IMR-90 (cell line): ENCODE measurements at regions not wholly inside any gene's neighbourhood (a gene's known extent, or its start where the extent isn't known, plus 50 kb on each side); places are given as distances from the start of the nearest gene placed in this dataset.

ENCODE experiments used
- ATAC-seq: fragments of 200-7000 bp; cut with Tn5 transposase; 2 replicates; pipeline ENCODE4 v1.9.1; 2020; ENCODE audit warnings: low read depth, mild to moderate bottlenecking, moderate library complexity
- BruUV-seq: library from RNA; stranded (reverse); fragments of 400-500 nt; replicated peaks from 2 replicates; lab custom pipeline; 2021; lab: Mats Ljungman, UMichigan
- CTCF ChIA-PET: fragments of 300-600 bp; formaldehyde crosslinking; extraction: SDS; loops from one replicate; lab custom pipeline; 2021; ENCODE audit warnings: antibody characterized with exemption; lab: Yijun Ruan, JAX
- POLR2A ChIA-PET: fragments of 300-600 bp; sonication (Branson Sonifier 250); formaldehyde crosslinking; loops from one replicate; lab custom pipeline; 2022; ENCODE audit warnings: antibody characterized with exemption; ENCODE audit not compliant: unreplicated experiment; lab: Charles Lee
- DNase-seq: peaks from one replicate; pipeline ENCODE4 v3.0.0; 2013
- H2AFZ ChIP-seq: replicated peaks from 2 replicates; pipeline ENCODE3; 2013; ENCODE audit warnings: low read length, mild to moderate bottlenecking; ENCODE audit not compliant: poor library complexity
- H2AK5ac ChIP-seq: 2 replicates; pipeline ENCODE4 v1.6.1; 2013; ENCODE audit warnings: low read depth, low read length, inconsistent platforms
- H2AK9ac ChIP-seq: replicated peaks from 2 replicates; pipeline ENCODE3; 2013; ENCODE audit warnings: mild to moderate bottlenecking, low read depth, low read length, moderate library complexity; ENCODE audit not compliant: poor library complexity
- H2BK120ac ChIP-seq: 2 replicates; pipeline ENCODE4 v1.6.1; 2013; ENCODE audit warnings: low read depth, low read length, inconsistent platforms
- H2BK15ac ChIP-seq: 3 replicates; pipeline ENCODE4 v1.6.1; 2013; ENCODE audit warnings: low read depth, low read length, inconsistent platforms
- H2BK20ac ChIP-seq: 2 replicates; pipeline ENCODE4 v1.6.1; 2013; ENCODE audit warnings: low read depth, mild to moderate bottlenecking, inconsistent platforms, low read length, moderate library complexity
- H2BK5ac ChIP-seq: 2 replicates; pipeline ENCODE4 v1.6.1; 2013; ENCODE audit warnings: mild to moderate bottlenecking, low read depth, low read length, inconsistent platforms; ENCODE audit not compliant: poor library complexity, severe bottlenecking
- H3K14ac ChIP-seq: replicated peaks from 2 replicates; pipeline ENCODE4 v1.6.1; 2013; ENCODE audit warnings: low read depth, low read length, inconsistent platforms
- H3K18ac ChIP-seq: 2 replicates; pipeline ENCODE4 v1.6.1; 2013; ENCODE audit warnings: low read depth, low read length, control low read depth
- H3K23ac ChIP-seq: 2 replicates; pipeline ENCODE4 v1.6.1; 2013; ENCODE audit warnings: low read depth, low read length, inconsistent platforms
- H3K27ac ChIP-seq: 2 replicates; pipeline ENCODE4 v1.5.1; 2013; ENCODE audit warnings: mild to moderate bottlenecking, control low read depth, low read length; ENCODE audit not compliant: insufficient read depth
- H3K27me3 ChIP-seq: 2 replicates; pipeline ENCODE4 v1.6.1; 2013; ENCODE audit warnings: low read length; ENCODE audit not compliant: control insufficient read depth, insufficient read depth
- H3K36me3 ChIP-seq: 2 replicates; pipeline ENCODE4 v1.6.1; 2013; ENCODE audit warnings: low read length, mixed read lengths; ENCODE audit not compliant: control insufficient read depth, insufficient read depth
- H3K4ac ChIP-seq: 2 replicates; pipeline ENCODE4 v1.6.1; 2013; ENCODE audit warnings: low read depth, low read length, inconsistent platforms
- H3K4me1 ChIP-seq: 2 replicates; pipeline ENCODE4 v1.6.1; 2013; ENCODE audit warnings: low read length, mixed read lengths; ENCODE audit not compliant: control insufficient read depth, insufficient read depth
- H3K4me2 ChIP-seq: 2 replicates; pipeline ENCODE4 v1.6.1; 2013; ENCODE audit warnings: low read depth, mild to moderate bottlenecking, control low read depth, low read length, moderate library complexity
- H3K4me3 ChIP-seq: 2 replicates; pipeline ENCODE4 v1.5.1; 2013; ENCODE audit warnings: low read depth, mild to moderate bottlenecking, control low read depth, low read length, moderate library complexity; ENCODE audit not compliant: insufficient read depth
- H3K56ac ChIP-seq: 2 replicates; pipeline ENCODE4 v1.6.1; 2013; ENCODE audit warnings: low read length, inconsistent platforms; ENCODE audit not compliant: insufficient read depth; ENCODE audit errors: extremely low read depth
- H3K79me1 ChIP-seq, 2 experiments: 2 replicates each; pipeline ENCODE4 v1.6.1; 2013; ENCODE audit warnings: low read length in 2 of 2, inconsistent platforms in 1 of 2, low read depth in 1 of 2
- H3K9ac ChIP-seq: 2 replicates; pipeline ENCODE4 v1.6.1; 2013; ENCODE audit warnings: low read depth, low read length, control low read depth
- H3K9me1 ChIP-seq: 2 replicates; pipeline ENCODE4 v1.6.1; 2013; ENCODE audit warnings: low read length, inconsistent platforms; ENCODE audit not compliant: insufficient read depth
- H3K9me3 ChIP-seq: 2 replicates; pipeline ENCODE4 v1.6.1; 2013; ENCODE audit warnings: low read length; ENCODE audit not compliant: control insufficient read depth, insufficient read depth
- H4K20me1 ChIP-seq: 2 replicates; pipeline ENCODE4 v1.6.1; 2013; ENCODE audit warnings: low read length, inconsistent platforms; ENCODE audit not compliant: insufficient read depth
- H4K5ac ChIP-seq: 2 replicates; pipeline ENCODE4 v1.6.1; 2013; ENCODE audit warnings: mild to moderate bottlenecking, low read depth, low read length, control low read depth
- H4K8ac ChIP-seq, 2 experiments: 2 replicates each; pipeline ENCODE4 v1.6.1; 2013; ENCODE audit warnings: low read depth in 2 of 2, low read length in 2 of 2, control low read depth in 1 of 2, inconsistent platforms in 1 of 2
- H4K91ac ChIP-seq: 2 replicates; pipeline ENCODE4 v1.6.1; 2013; ENCODE audit warnings: low read depth, low read length, inconsistent platforms; ENCODE audit not compliant: insufficient read depth
- MAZ ChIP-seq: IDR thresholded peaks from 2 replicates; pipeline ENCODE4 v1.6.1; 2012; ENCODE audit warnings: low read depth, mild to moderate bottlenecking, low read length, improper control_type of control experiment, moderate library complexity, borderline replicate concordance
- WGBS, 2 experiments: methylation state at CpG; one replicate each; pipeline versions ENCODE4 v1.1.5 to v1.1.7; 2013; ENCODE audit warnings: missing lambda C conversion rate in 2 of 2; ENCODE audit not compliant: insufficient read length in 1 of 2; ENCODE audit errors: extremely low coverage in 2 of 2; 5-methylcytosine and 5-hydroxymethylcytosine counted together
- dilution Hi-C: fragments of 300-500 bp; cut with HindIII; formaldehyde crosslinking; loops from one replicate; pipeline ENCODE4 v1.14.3; 2018; ENCODE audit warnings: low sequenced_read_pairs; ENCODE audit not compliant: unreplicated experiment
- in situ Hi-C: fragments of 300-500 bp; cut with MboI; formaldehyde crosslinking; loops from 3 replicates; pipeline ENCODE4 v1.14.3; 2019; ENCODE audit warnings: low sequenced_read_pairs, inconsistent platforms, mixed read lengths
- intact Hi-C: fragments of 100-400 bp; cut with micrococcal nuclease; formaldehyde crosslinking; loops from 2 replicates; pipeline ENCODE4 v1.10.0; 2022

DNA sequence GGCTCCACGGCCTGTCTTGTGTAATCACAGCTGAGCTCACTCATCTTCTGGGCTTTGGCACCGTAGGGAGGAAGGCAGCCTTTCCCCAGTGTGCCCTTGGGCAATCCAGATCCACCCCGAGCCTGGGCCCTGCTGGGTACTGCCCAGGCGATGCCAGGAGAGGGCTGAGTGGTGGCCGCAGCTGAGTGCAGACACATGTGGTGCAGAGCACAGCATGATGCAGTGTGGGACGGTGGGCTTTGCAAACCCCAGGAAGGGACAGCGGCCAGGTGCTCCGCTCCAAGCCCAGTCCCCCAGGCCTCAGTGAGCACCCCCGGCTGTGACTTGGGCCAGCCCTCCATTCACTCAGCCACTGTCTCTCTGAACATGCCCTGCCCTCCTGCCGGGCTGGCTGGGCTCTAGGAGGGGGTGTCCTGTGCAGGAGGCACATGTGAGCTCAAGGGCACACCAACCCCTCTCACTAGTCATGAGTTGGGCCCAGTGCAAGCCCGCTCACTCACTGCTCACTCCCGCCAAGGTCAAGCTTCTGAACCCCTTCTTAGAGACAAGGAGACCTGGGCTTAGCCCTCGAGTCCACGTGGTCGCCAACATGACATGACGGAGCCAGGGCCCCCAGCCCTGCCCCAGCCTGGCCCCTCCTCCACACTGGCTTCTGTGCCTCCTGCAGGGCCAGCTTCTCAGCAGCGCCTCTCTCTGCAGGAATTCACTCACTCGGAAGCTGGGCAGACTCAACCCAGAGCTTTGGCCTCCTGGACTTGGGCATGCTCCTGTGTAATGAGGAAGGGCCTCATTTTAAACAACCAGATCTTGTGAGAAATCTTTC, 77.5 kb upstream of the INSIG1 start:
- dilution Hi-C loops, result no loop called here
- CTCF ChIA-PET, result no interaction called here
- no peak overlapping the region for H3K4ac ChIP-seq
- no peak overlapping the region for H2BK15ac ChIP-seq
- no peak overlapping the region for H2AK5ac ChIP-seq
- peaks cover 2% of the 10 kb centered on the region; the same call in 1 of the 2 replicates for H3K27me3 ChIP-seq
- H3K36me3 ChIP-seq, result no peaks in the 10 kb centered on the region
- POLR2A ChIA-PET, result no interaction called here
- DNase-seq, result no peak
- no peak overlapping the region for H2AFZ ChIP-seq
- no peak overlapping the region for H3K9ac ChIP-seq
- H3K4me2 ChIP-seq, result no peak overlapping the region
- H3K27ac ChIP-seq, result no peak overlapping the region
- peaks cover 4% of the 10 kb centered on the region; the same call in 1 of the 2 replicates for H3K9me1 ChIP-seq
- no peak overlapping the region for H3K56ac ChIP-seq
- H4K5ac ChIP-seq, result no peak overlapping the region
- no TSS peak for BruUV-seq
- H4K20me1 ChIP-seq, result no peaks in the 10 kb centered on the region
- no peak overlapping the region for H4K8ac ChIP-seq
- peaks cover 3% of the 10 kb centered on the region; the same call in 1 of the 2 replicates for H3K4me1 ChIP-seq
- H2BK20ac ChIP-seq, result no peak overlapping the region
- H3K79me1 ChIP-seq, result no peaks in the 10 kb centered on the region
- no peak overlapping the region for H3K14ac ChIP-seq
- no peak for TF ChIP-seq MAZ
- no peak overlapping the region for H4K91ac ChIP-seq
- 82% methylated on average over 9 of the region's 18 CpGs; no CpG with 5 or more reads in 1 of the 2 experiments for WGBS, 2 experiments
- in situ Hi-C loops, result no loop called here
- H2BK120ac ChIP-seq, result no peak overlapping the region
- H3K4me3 ChIP-seq, result no peak overlapping the region
- H2AK9ac ChIP-seq, result no peak overlapping the region
- H2BK5ac ChIP-seq, result no peak overlapping the region
- no peak overlapping the region for H3K23ac ChIP-seq
- intact Hi-C loops, result no loop called here
- no peaks in the 10 kb centered on the region for H3K9me3 ChIP-seq
- ATAC-seq, result 0 out of 2 replicates have a peak, but pooled peaks have one; percentile 14
- H3K18ac ChIP-seq, result no peak overlapping the region
